ENCODE measurements at regions not wholly inside any gene's neighbourhood (a gene's known extent, or its start where the extent isn't known, plus 50 kb on each side); places are given as distances from the start of the nearest gene placed in this dataset.

GRCh38 chr6:93792746-93793145 is 373.4 kb upstream of the EPHA7 start (continued):
- TF ChIP-seq, protein P1, sequence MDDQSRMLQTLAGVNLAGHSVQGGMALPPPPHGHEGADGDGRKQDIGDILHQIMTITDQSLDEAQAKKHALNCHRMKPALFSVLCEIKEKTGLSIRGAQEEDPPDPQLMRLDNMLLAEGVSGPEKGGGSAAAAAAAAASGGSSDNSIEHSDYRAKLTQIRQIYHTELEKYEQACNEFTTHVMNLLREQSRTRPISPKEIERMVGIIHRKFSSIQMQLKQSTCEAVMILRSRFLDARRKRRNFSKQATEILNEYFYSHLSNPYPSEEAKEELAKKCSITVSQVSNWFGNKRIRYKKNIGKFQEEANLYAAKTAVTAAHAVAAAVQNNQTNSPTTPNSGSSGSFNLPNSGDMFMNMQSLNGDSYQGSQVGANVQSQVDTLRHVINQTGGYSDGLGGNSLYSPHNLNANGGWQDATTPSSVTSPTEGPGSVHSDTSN (IDR thresholded peaks at IDR 0.05), result no peak
- no peak for TF ChIP-seq REST (IDR thresholded peaks at IDR 0.05; ENCODE audit: low read depth, low read length)

DNA sequence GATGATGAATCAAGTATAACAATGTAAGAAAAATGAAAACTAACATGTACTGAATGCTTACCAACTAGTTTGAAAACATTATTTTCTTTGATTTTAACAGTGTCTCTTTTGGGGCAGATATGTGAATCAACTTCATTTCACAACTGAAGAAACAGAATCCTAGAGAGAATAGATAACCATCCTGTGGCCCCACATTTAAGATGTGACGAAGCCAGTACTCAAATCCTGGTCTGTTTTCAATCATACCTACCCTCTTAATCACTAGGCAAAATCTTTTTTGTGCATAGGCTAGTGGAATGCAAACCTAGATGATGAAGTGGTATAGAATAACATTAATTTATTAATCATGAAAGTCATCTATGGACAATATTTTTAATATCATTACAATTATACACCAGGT is 371.6 kb upstream of the EPHA7 start:
- POLR2A ChIA-PET, result no interaction called here
- TF ChIP-seq RCOR1 (IDR thresholded peaks at IDR 0.05; ENCODE audit: low read length), result no peak
- peak; percentile 42; the same call in 1 of the 2 replicates for TF ChIP-seq TCF12 (IDR thresholded peaks at IDR 0.05)
- DNase-seq, result no peak

GRCh38 chr6:93789532-93789931 is 370.2 kb upstream of the EPHA7 start:
- no peaks in the 10 kb centered on the region for H3K9me2 ChIP-seq
- CTCF ChIA-PET, result interaction anchor here (0.7 kb wide), 1 partner anchor 394 kb away, joined by 3 read pairs; no protein-coding TSS in a partner anchor
- DNase-seq, result no peak
- no peak overlapping the region for H3K4me2 ChIP-seq
- H3K4me1 ChIP-seq (ENCODE audit: control insufficient read depth in 1 of 2, insufficient read depth in 2 of 2, low read depth in 1 of 2, low read length in 1 of 2), result no peaks in the 10 kb centered on the region; a peak in 1 of 4 replicates
- 43% methylated on average over 2 of the region's 2 CpGs for WGBS (ENCODE audit: low lambda C conversion rate)
- H3K27ac ChIP-seq (ENCODE audit: low read depth in 2 of 2, low read length in 1 of 2), result no peak overlapping the region
- H2AFZ ChIP-seq (ENCODE audit: low read depth), result no peak overlapping the region
- no peaks in the 10 kb centered on the region for H4K20me1 ChIP-seq (ENCODE audit: insufficient read depth)
- no peaks in the 10 kb centered on the region for H3K36me3 ChIP-seq (replicated peaks in 1 of 2; ENCODE audit: control insufficient read depth in 1 of 2, insufficient read depth in 2 of 2, low read length in 1 of 2)
- no peaks in the 10 kb centered on the region for H3K27me3 ChIP-seq (ENCODE audit: insufficient read depth)
- H3K79me2 ChIP-seq (ENCODE audit: insufficient read depth), result no peaks in the 10 kb centered on the region
- H3K9ac ChIP-seq, result no peak overlapping the region
- H3F3A ChIP-seq (replicated peaks; ENCODE audit: insufficient read depth), result peaks cover 4% of the 10 kb centered on the region
- H3K4me3 ChIP-seq (ENCODE audit: low read depth in 2 of 2, low read length in 1 of 2), result no peak overlapping the region
- no peaks in the 10 kb centered on the region for H3K9me3 ChIP-seq
- TF ChIP-seq, protein P2, sequence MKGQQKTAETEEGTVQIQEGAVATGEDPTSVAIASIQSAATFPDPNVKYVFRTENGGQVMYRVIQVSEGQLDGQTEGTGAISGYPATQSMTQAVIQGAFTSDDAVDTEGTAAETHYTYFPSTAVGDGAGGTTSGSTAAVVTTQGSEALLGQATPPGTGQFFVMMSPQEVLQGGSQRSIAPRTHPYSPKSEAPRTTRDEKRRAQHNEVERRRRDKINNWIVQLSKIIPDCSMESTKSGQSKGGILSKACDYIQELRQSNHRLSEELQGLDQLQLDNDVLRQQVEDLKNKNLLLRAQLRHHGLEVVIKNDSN (IDR thresholded peaks at IDR 0.05; ENCODE audit: borderline replicate concordance, low read depth), result no peak
- TF ChIP-seq EZH2phosphoT487 (IDR thresholded peaks at IDR 0.05; ENCODE audit: borderline replicate concordance, low read depth), result no peak
- POLR2A ChIA-PET, result no interaction called here

More for the DNA sequence above, 371.6 kb upstream of the EPHA7 start:
- Histone ChIP-seq H3F3A (replicated peaks; ENCODE audit: insufficient read depth) (peaks cover 4% of the 10 kb centered on the region), H2AFZ (ENCODE audit: low read depth) (no peak overlapping the region), H3K9ac (no peak overlapping the region), H3K4me1 (ENCODE audit: control insufficient read depth in 1 of 2, insufficient read depth in 2 of 2, low read depth in 1 of 2, low read length in 1 of 2) (no peaks in the 10 kb centered on the region; a peak in 1 of 4 replicates), H3K27me3 (ENCODE audit: insufficient read depth) (no peaks in the 10 kb centered on the region), H3K36me3 (replicated peaks in 1 of 2; ENCODE audit: control insufficient read depth in 1 of 2, insufficient read depth in 2 of 2, low read length in 1 of 2) (no peaks in the 10 kb centered on the region), H3K9me2 (no peaks in the 10 kb centered on the region), H4K20me1 (ENCODE audit: insufficient read depth) (no peaks in the 10 kb centered on the region), H3K27ac (ENCODE audit: low read depth in 2 of 2, low read length in 1 of 2) (no peak overlapping the region), H3K4me3 (ENCODE audit: low read depth in 2 of 2, low read length in 1 of 2) (no peak overlapping the region), H3K79me2 (ENCODE audit: insufficient read depth) (no peaks in the 10 kb centered on the region), H3K4me2 (no peak overlapping the region), H3K9me3 (no peaks in the 10 kb centered on the region)
- CTCF ChIA-PET, result no interaction called here
- WGBS (ENCODE audit: low lambda C conversion rate), result 0% methylated on average over 1 of the region's 1 CpG

Data from SK-N-SH (cell line).